SK-N-MC (cell line): ENCODE measurements at regions not wholly inside any gene's neighbourhood (a gene's known extent, or its start where the extent isn't known, plus 50 kb on each side); places are given as distances from the start of the nearest gene placed in this dataset.

Source experiments
- EZH2 ChIP-seq: fragments of 200-600 bp; sonication (generic); IDR thresholded peaks from one replicate; pipeline ENCODE4 v1.6.1; 2017; ENCODE audit warnings: antibody characterized with exemption
- FOXP2 ChIP-seq: optimal IDR thresholded peaks from 2 replicates; pipeline ENCODE3; 2011; ENCODE audit warnings: mild to moderate bottlenecking, moderate library complexity; ENCODE audit not compliant: insufficient read depth; ENCODE audit errors: extremely low read length, control extremely low read depth
- POLR2AphosphoS5 ChIP-seq: IDR thresholded peaks from 2 replicates; pipeline ENCODE4 v1.6.1; 2012; ENCODE audit warnings: mild to moderate bottlenecking, low read depth, low read length, borderline replicate concordance

GRCh38 chr1:47598357-47598756 is 160.5 kb downstream of the FOXD2 start:
- TF ChIP-seq POLR2AphosphoS5 (no peak), EZH2 (no peak), FOXP2 (no peak)
